Activated naive CD4-positive, alpha-beta T cell treated with anti-CD3 and anti-CD28 coated beads, Interleukin-2, amount 50 U/mL, for 16 hours (primary cell): ENCODE measurements at regions not wholly inside any gene's neighbourhood (a gene's known extent, or its start where the extent isn't known, plus 50 kb on each side); places are given as distances from the start of the nearest gene placed in this dataset.
"Not testable (repeated sequence)": the region's sequence is repeated elsewhere in the genome, so short reads cannot be mapped to it uniquely, and the experiment has no call there.

Experiments
- DNase-seq: peaks from one replicate; pipeline ENCODE4 v3.0.0-alpha.2; 2020

DNA sequence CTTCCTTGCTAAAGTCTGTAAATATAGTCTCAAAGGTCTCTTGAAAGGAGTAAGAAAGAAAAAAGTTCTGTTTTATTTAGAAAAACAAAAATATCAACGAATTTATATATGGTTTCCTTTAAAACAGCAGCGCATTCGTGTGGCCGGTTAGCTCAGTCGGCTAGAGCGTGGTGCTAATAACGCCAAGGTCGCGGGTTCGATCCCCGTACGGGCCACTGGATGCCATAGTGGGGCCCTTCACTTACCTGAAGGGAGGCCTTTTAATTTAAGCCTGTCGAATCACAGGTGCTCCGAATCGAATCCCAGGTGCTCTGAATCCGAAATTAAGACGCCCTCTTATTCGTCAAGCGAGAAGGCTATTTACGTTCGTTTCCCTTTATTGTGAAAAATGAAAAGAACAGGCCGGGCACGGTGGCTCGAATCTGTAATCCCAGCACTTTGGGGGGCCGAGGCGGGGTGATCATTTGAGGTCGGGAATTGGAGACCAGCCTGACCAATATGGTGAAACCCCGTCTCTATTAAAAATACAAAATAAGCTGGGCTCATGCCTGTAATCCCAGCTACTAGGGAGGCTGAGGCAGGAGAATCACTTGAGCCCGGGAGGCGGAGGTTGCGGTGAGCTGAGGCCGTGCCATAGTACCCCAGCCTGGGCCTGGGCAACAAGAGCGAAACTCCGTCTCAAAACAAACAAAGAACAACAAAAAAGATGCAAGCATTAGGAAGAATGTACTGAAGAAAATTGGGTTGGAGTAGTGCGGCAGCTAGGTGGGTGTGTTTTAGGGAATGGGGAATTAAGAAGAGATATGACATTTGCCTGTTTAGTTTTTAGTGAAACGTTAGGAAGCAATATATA, 195.8 kb upstream of the ZNF184 start:
- peak; percentile 54 for DNase-seq

DNA sequence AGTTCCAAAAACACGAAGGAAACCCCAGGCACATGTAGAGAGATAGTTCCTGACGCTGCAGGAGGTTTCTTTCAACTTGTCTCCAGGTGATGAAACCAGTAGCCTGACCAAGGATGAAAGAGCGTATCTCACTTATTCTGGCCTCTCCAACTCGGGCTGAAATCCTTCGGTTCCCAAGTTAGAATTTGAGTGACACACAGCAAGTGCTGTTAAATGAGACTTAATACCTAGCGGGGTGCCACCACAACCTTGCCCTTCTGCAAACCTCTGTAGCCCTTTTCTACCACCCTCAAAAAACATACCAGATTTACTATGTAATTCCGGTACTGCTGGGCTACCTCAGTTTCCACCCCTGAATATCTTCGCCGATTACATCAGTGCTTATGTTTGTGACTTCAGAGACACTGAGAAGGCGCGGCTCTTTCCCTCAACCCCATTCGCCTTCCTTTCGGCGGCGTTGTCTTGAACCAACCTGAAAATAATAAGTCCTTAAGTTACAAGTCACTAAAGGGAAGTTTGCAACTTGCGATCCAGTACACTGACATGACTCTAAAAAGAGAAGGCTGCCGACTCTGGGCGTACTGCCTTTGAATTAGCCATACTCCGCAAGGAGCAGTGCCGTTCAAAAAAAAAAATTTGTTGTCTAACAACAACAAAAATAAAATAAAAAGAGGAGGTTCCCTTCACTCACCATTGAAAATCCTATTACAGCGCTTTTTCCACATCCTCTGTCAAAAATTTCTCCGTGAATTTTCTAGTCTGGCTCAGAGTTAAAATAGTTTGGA, 194.9 kb upstream of the ZNF184 start:
- DNase-seq: no peak

DNA sequence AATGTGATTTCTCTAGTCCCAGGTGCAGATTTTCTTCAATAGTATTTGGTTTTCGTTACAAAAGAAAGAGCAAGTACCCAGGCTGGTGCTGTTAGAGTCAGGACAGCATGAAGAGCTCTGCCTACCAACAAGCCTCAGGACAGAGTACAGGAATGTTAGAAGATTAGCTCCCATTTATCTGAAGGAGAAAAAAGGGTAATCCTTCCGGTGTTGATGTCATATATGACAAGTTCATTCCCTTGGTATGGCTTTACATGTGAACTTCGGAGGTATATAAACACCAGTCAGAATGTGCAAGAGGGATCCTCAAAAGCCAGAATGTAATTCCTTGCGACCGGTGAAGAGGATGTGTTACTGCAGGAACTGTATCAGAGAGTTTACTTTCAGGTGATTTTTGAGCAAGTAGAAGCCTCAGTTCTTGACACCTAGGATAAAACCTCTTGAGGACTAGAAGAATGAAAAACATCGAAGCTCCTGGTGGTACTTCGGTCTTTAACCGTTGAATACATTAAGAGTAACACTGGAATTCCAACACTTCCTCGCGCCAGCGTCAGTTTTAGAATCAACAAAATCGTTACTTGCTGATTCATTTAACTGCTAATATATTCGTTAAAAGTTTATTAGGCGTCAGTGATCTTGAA, 194.2 kb upstream of the ZNF184 start:
- DNase-seq: no peak

DNA sequence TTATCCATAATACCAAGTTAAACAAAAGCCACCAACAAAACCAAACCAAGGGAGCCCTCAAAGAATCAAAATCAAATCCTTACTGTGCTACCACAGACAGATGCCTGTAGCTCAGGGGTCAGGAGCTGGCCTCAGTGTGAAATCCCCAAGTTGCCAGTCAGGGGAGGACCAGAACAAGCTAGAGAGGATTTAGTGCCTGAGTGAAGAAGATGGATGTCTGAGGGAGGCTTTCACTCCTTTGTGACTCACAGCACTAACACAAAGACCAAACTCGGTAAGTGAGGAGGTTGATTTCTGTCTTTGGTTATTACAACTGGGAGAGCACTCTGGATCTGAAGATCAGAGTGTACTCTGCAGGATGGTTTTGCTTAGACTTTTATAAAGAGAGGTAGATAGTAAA, 189.9 kb upstream of the ZNF184 start:
- DNase-seq: no peak

DNA sequence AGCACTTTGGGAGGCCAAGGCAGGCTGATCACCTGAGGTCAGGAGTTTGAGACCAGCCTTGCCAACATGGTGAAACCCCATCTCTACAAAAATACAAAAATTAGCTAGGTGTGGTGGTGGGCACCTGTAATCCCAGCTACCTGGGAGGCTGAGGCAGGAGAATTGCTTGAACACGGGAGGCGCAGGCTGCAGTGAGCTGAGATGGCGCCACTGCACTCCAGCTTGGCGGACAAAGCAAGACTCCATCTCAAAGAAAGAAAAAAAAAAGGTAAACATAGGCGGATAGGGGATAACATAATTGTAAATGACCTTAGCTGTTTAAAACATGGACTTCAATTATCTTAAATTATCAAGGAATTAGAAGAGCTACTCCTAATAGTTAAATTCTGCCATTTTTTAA, 189.3 kb upstream of the ZNF184 start:
- DNase-seq: not testable (repeated sequence)

DNA sequence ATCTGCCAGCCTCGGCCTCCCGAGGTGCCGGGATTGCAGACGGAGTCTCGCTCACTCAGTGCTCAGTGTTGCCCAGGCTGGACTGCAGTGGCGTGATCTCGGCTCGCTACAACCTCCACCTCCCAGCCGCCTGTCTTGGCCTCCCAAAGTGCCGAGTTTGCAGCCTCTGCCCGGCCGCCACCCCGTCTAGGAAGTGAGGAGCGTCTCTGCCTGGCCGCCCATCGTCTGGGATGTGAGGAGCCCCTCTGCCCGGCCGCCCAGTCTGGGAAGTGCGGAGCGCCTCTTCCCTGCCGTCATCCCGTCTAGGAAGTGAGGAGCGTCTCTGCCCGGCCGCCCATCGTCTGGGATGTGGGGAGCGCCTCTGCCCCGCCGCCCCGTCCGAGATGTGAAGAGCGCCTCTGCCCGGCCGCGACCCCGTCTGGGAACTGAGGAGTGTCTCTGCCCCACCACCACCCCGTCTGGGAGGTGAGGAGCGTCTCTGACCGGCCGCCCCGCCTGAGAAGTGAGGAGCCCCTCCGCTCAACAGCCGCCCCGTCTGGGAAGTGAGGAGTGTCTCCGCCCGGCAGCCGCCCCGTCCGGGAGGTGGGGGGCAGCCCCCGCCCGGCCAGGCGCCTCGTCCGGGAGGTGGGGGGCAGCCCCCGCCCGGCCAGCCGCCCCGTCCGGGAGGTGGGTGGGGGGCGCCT, 180.4 kb upstream of the ZNF184 start:
- DNase-seq: not testable (repeated sequence)

DNA sequence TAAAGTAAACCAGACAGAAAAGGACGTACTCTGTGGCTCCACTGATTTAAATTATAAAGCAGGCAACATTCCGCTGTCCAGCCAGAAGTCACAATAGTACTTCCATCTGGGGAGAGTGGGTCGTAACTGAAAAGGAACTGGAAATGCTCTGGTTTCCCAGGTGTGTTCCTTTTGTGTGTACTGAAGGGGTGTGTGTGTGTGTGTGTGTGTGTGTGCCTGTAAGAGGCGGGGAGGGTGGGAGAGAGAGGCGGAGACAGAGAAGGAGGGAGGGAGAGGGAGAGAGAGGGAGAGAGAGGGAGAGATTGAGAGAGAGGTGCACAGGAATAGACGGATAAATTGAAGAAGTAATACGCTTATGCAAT, 178.4 kb upstream of the ZNF184 start:
- DNase-seq: no peak

DNA sequence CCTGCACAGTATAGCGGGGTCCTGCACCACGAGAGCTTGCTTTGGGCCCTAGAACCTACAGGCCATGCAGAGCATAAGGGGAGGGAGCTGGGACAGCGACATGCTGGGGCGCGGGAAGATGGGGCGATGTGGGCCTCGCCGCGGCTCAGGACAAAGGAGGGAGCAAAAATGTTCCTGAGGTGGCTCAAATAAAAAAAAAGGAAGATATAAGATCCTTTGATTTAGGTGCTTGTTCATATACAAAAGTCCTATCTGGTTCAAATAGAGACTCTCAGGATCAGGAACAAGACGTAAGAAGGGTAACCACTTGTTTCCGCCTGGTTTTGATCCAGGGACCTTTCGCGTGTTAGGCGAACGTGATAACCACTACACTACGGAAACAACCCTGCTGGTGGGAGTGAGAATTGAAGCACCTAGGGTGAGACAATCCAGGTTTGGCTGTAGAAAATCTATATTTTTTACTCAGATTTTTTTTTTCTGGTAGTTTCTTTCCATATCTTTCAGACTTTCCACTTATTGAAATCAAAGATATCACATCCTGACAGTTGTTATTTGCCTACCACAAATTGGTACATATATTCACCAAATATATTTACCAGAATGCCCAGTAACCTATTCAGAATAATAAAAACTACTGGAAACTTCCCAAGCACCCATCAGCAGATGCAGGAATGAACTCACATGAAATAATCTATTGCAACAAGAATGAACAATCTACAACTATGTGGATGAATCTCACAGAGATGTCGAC, 177.9 kb upstream of the ZNF184 start:
- DNase-seq: peak; percentile 32

DNA sequence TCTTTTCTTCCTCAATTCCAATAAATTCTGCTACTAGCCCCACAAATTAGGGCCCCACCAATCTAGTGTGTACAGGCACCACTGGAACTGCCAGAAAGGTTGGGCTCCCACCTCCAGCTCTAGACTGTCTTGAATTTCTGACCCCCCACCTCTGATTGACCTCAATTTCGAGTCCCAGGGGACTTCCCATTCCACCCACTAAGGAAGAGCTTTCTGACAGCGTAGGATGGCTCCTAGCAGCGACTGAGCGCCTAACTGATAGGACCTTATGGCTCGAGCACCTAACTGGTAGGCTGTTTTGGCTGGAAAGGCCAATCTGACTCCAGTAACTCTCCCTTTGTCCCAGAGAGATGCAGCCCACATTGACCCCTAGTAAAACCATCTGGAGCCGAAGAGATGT, 171.6 kb upstream of the ZNF184 start:
- no peak for DNase-seq

DNA sequence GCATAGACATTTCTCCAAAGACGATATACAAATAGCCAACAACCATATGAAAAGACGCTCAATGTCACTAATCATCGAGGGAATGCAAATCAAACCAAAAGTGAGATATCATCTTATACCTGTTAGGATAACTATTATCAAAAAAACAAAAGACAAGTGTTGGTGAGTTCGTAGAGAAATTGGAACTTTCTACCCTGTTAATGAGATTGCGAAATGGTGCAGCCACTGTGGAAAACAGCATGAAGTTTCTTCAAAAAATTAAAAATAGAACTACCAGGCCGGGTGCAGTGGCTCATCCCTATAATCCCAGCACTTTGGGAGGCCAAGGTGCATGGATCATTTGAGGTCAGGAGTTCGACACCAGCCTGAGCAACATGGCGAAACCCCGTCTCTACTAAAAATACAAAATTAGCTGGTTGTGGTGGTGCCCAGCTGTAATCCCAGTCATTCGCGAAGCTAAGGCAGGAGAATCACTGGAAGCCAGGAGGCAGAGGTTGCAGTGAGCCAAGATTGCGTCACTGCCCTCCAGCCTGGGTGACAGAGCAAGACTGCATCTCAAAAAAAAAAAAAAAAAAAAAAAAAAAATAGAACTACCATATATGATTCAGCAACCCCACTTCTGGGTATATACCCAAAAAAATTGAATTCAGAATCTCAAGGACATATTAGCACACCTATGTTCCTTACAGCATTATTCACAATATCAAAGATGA, 170.0 kb upstream of the ZNF184 start:
- no peak for DNase-seq

DNA sequence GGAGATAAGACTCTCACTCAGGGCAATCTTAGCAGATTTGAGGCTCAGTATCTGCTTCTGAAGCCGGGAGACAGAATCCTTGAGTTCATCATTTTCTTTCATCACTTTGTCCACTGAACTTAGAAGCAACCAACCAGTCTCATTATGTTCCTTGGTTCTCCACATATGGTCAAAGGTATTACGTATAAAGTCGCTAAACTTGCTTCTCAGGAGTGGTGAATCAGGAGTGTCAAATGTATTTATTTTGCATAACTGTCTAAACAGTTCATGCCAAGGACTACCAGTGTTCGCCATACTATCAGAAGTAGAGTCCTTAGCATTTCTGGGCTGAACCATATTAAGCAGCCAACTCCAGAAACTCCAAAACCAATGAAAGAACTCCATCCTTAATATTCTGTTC, 163.0 kb upstream of the ZNF184 start:
- not testable (repeated sequence) for DNase-seq

DNA sequence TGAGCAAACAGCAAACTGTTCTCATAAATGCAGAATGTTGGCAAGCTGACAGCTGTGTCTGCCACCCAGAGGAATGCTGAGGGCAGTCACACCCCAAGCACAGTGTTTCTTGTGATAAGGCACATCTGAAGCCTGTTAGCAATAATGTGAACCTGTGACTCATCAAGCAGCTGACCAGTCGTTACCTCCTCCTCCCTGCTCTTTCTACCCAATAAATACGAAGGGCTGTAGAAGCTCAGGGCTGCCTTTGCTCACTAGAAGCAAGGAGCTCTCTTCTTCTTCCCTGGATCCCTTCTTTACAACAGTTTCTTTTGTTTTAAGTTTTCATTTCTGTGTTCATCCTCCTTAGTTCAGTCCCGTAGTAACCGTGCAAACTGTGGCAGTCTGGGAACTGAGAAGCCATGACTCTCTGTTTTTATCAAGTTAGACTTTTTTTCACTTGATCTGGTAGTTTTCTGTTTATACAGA, 160.3 kb upstream of the ZNF184 start:
- not testable (repeated sequence) for DNase-seq

DNA sequence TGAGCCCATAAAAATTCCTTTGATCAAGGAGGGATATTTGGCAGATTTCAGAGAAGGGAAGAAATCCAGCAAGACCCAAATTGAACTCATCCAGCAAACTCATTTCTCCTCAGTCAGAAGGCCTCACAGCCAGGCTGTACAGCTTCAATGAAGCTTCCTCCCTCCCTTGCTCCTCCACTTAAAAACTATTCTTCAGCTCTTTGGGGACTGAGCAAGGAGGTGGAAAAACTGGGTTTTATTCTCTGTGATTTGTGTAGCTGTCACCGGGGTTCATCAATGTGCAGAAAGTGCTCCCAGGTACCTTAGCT, 158.7 kb upstream of the ZNF184 start:
- DNase-seq: no peak

DNA sequence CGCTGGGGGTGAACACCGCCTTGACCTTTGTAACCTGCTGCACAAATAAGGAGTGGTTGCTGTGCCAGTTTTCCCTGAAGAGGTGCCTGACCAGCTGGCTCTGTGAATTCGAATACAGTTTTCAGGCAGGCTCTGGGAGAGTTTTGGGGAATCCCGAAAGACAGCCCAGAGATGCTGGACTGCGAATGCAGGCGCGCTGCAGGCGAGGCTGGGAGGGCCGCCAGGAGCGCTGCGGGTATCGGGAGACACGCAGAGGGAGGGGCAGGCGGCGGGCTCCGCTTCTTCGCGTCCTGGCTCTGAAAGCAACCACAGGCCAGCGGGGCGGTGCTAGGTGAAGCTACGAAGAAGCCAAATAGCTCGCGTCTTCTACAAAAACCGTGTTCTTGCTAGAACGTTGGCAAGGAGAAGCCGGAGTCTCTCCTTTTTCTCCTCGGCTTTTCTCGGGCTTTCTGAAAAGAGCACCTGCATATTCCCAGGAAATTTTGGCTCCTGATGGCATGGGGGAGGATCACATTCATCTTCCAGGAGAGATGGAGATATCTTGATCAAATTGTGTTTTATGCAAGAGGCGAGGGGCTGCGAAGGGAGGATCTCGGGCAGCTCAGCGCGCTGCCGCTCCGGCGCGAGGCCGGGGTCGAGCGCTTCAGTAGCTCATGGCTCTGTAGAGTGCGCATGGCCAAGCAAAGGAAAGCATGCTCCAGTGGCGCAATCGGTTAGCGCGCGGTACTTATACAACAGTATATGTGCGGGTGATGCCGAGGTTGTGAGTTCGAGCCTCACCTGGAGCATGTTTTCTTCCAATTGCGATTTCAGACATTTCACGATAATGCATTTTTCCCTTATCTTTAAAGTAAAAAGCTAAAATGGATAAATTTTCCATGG, 158.1 kb upstream of the ZNF184 start:
- DNase-seq: peak; percentile 24

DNA sequence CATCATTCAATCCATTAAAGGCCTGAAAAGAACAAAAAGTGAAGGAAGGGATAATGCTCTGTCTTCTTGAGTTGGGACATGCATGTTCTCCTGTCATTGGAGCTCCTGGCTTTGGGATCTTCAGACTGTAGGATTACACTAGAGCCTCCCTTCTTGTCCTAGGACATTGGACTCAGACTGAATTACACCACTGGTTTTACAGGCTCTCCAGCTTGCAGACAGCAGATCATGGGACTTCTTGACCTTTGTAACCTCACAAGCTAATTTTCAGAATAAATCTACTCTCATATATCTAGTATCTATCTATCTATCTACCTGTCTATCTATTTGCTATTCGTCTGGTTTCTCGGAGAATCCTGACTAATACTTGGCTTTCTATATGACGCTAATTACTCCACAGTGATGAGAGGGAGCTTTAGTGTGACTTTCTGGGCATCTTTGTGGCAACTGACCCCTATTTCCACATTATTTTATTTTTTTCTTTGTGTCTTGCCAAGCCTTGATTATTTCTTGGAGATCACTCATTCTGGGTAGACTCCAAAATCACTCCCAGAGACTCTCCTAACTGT, 151.9 kb upstream of the ZNF184 start:
- no peak for DNase-seq

DNA sequence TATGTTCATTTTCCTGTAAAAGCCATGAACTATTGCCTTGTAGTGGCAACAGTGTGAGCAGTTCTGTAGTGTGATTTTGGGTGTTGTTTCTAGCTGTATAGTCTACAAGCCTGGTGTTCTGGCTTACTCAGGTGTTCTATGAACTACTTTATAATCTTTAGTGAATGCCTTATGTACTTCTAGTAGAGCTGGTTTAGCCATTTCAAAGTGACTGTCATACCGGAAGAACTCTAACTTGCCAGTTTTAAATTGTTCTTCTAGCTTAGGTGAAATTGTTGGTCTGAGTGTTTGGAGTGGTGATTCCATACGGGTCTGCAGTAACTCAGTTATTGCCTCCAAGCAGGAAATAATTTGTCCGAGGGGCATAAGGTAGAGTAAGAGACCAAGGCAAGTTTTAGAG, 150.2 kb upstream of the ZNF184 start:
- no peak for DNase-seq

DNA sequence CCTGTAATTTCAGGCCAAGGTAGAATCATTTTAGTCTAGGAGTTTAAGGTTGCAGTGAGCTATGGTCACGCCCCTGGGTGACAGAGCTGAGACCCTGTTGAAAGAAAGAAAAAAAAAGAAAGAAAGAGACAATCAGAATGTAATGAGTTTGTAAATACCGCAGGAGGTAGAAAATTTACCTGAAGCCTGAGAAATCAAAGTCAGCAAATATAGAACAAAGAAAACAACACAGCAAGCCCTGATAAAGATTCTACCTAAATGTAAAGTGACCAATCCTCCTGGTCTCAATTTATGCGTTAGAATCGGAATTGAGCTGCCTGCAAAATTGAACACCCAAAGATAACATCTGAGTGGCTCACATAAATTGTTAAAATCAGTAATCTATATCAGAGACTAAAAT, 146.5 kb upstream of the ZNF184 start:
- DNase-seq: no peak

DNA sequence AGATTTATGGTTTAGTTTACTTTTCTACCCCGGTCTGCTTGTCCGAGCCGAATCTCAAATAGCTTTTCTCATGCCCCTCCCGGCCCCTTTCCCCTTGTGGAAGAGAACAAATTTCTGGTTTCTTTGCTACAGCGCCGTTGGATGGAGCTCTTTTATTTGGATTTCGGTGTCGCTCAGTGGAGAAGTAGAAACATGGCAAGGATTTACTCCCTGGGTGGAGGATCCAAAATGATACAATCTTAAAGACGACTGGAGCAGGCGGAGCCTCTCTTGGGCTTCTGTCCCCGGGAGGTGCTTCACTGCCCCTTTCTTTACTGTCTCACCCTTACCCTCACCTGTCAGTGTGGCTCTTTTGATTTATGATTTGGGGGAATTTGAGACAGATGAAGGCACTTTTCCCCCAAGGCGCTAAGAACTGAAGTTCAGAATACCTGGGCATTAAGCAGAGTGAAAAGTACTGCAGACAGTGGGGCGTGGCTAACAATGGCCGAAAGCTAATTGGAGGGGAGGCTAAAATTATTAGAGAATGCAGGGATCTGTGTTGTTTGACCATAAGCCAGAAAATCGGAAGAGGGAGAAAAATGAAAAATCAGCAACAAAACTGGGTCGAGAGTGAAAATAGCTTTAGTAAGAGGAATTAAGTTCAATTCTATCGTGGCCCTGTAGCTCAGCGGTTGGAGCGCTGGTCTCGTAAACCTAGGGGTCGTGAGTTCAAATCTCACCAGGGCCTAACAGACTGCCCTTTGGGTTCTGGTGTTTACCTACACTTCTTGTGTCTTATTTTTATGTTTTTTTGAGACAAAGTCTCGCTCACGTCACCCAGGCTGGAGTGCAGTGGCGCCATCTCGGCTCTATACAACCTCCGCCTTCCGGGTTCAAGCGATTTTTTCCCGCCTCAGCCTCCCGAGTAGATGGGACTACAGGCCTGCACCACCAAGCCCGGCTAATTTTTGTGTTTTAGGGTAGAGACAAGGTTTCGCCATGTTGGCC, 145.1 kb upstream of the ZNF184 start:
- DNase-seq: no peak

DNA sequence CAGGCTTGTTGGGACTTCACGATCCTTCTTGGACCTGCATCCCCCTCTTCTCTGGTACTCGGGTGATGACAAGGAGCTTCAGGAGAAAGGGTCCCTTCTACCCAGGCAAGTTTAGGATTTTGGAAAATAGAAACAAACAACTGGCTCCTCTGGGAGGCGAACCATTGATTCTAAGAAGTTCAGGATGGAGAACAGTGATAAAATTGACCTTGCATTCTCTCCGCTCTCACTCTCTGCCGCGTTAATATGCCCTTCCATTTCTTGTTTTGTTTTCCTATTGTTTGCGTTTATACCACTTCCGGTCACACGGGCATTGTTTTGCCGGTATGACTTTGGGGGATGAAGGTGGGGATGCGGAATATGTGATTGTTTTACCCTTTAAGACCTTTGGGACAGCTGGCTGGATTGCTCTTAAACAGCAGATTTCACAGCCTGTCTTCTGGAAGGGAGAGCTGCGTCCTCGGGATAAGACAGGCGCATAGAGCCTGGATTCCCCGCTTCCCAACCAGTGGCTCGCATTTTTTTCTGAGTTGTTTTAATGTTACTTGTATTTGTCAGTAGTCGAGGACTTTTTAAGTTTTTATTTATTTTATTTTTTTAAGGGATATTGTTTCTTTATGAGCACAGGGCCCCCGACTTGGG, 144.3 kb upstream of the ZNF184 start:
- DNase-seq: no peak
